ENCODE measurements at regions not wholly inside any gene's neighbourhood (a gene's known extent, or its start where the extent isn't known, plus 50 kb on each side); places are given as distances from the start of the nearest gene placed in this dataset.

- H3K36me3 ChIP-seq (ENCODE audit: insufficient read depth, low read length) = no peaks in the 10 kb centered on the region
- no peak overlapping the region for H3K4me3 ChIP-seq (ENCODE audit: low read length)
- no peak overlapping the region for H2AFZ ChIP-seq (ENCODE audit: low read depth, low read length)
- peaks cover 3% of the 10 kb centered on the region for H3K9me3 ChIP-seq (ENCODE audit: low read length)
- peaks cover 14% of the 10 kb centered on the region for H3K4me1 ChIP-seq (ENCODE audit: insufficient read depth, low read length)
- H3K27me3 ChIP-seq (ENCODE audit: insufficient read depth, low read length) = peaks cover 10% of the 10 kb centered on the region
These were observed 66.2 kb upstream of the TAF1B start for GRCh38 chr2:9777081-9777480.

GRCh38 chr2:9778012-9778411 is 65.3 kb upstream of the TAF1B start:
- no peaks in the 10 kb centered on the region for H3K36me3 ChIP-seq (ENCODE audit: insufficient read depth, low read length)
- H2AFZ ChIP-seq (ENCODE audit: low read depth, low read length) = no peak overlapping the region
- H3K4me1 ChIP-seq (ENCODE audit: insufficient read depth, low read length) = peaks cover 11% of the 10 kb centered on the region

GRCh38 chr2:9778471-9779316 is 64.6 kb upstream of the TAF1B start:
- H3K4me1 ChIP-seq (ENCODE audit: insufficient read depth, low read length) = peaks cover 10% of the 10 kb centered on the region
- H3K4me3 ChIP-seq (ENCODE audit: low read length) = no peak overlapping the region
- H3K9me3 ChIP-seq (ENCODE audit: low read length) = peaks cover 3% of the 10 kb centered on the region
- H3K27me3 ChIP-seq (ENCODE audit: insufficient read depth, low read length) = peaks cover 14% of the 10 kb centered on the region
- H2AFZ ChIP-seq (ENCODE audit: low read depth, low read length) = no peak overlapping the region
- H3K36me3 ChIP-seq (ENCODE audit: insufficient read depth, low read length) = no peaks in the 10 kb centered on the region

More at GRCh38 chr2:9778012-9778411, 65.3 kb upstream of the TAF1B start:
- Histone ChIP-seq H3K9me3 (ENCODE audit: low read length) (peaks cover 3% of the 10 kb centered on the region), H3K27me3 (ENCODE audit: insufficient read depth, low read length) (peaks cover 13% of the 10 kb centered on the region), H3K4me3 (ENCODE audit: low read length) (no peak overlapping the region)

- no peak overlapping the region for H3K4me3 ChIP-seq (ENCODE audit: low read length)
- H2AFZ ChIP-seq (ENCODE audit: low read depth, low read length) = no peak overlapping the region
- H3K36me3 ChIP-seq (ENCODE audit: insufficient read depth, low read length) = no peaks in the 10 kb centered on the region
- H3K9me3 ChIP-seq (ENCODE audit: low read length) = peaks cover 3% of the 10 kb centered on the region
- H3K27me3 ChIP-seq (ENCODE audit: insufficient read depth, low read length) = peaks cover 17% of the 10 kb centered on the region
- H3K4me1 ChIP-seq (ENCODE audit: insufficient read depth, low read length) = peaks cover 6% of the 10 kb centered on the region
These were observed 63.5 kb upstream of the TAF1B start for GRCh38 chr2:9779596-9780264.

GRCh38 chr2:9780368-9781130 is 62.7 kb upstream of the TAF1B start:
- Histone ChIP-seq H3K27me3 (ENCODE audit: insufficient read depth, low read length) (peaks cover 17% of the 10 kb centered on the region), H2AFZ (ENCODE audit: low read depth, low read length) (no peak overlapping the region), H3K9me3 (ENCODE audit: low read length) (peaks cover 3% of the 10 kb centered on the region), H3K4me1 (ENCODE audit: insufficient read depth, low read length) (peaks cover 6% of the 10 kb centered on the region), H3K36me3 (ENCODE audit: insufficient read depth, low read length) (no peaks in the 10 kb centered on the region), H3K4me3 (ENCODE audit: low read length) (no peak overlapping the region)

- Histone ChIP-seq H3K4me3 (ENCODE audit: low read length) (no peak overlapping the region), H3K36me3 (ENCODE audit: insufficient read depth, low read length) (no peaks in the 10 kb centered on the region), H3K4me1 (ENCODE audit: insufficient read depth, low read length) (peaks cover 6% of the 10 kb centered on the region), H3K9me3 (ENCODE audit: low read length) (no peaks in the 10 kb centered on the region), H2AFZ (ENCODE audit: low read depth, low read length) (no peak overlapping the region), H3K27me3 (ENCODE audit: insufficient read depth, low read length) (peaks cover 17% of the 10 kb centered on the region)
These were observed 62.0 kb upstream of the TAF1B start for GRCh38 chr2:9781252-9781651.

- peaks cover 17% of the 10 kb centered on the region for H3K27me3 ChIP-seq (ENCODE audit: insufficient read depth, low read length)
- H3K36me3 ChIP-seq (ENCODE audit: insufficient read depth, low read length) = no peaks in the 10 kb centered on the region
- no peak overlapping the region for H3K4me3 ChIP-seq (ENCODE audit: low read length)
- no peak overlapping the region for H2AFZ ChIP-seq (ENCODE audit: low read depth, low read length)
- H3K4me1 ChIP-seq (ENCODE audit: insufficient read depth, low read length) = peaks cover 6% of the 10 kb centered on the region
- H3K9me3 ChIP-seq (ENCODE audit: low read length) = no peaks in the 10 kb centered on the region
These were observed 61.0 kb upstream of the TAF1B start for GRCh38 chr2:9782197-9782719.

GRCh38 chr2:9789371-9789770 is 53.9 kb upstream of the TAF1B start:
- H2AFZ ChIP-seq (ENCODE audit: low read depth, low read length) = no peak overlapping the region
- H3K9me3 ChIP-seq (ENCODE audit: low read length) = no peaks in the 10 kb centered on the region
- no peaks in the 10 kb centered on the region for H3K36me3 ChIP-seq (ENCODE audit: insufficient read depth, low read length)
- no peaks in the 10 kb centered on the region for H3K4me1 ChIP-seq (ENCODE audit: insufficient read depth, low read length)
- H3K27me3 ChIP-seq (ENCODE audit: insufficient read depth, low read length) = no peaks in the 10 kb centered on the region
- no peak overlapping the region for H3K4me3 ChIP-seq (ENCODE audit: low read length)

- Histone ChIP-seq H2AFZ (ENCODE audit: low read depth, low read length) (no peak overlapping the region), H3K9me3 (ENCODE audit: low read length) (no peaks in the 10 kb centered on the region), H3K4me1 (ENCODE audit: insufficient read depth, low read length) (no peaks in the 10 kb centered on the region), H3K36me3 (ENCODE audit: insufficient read depth, low read length) (no peaks in the 10 kb centered on the region), H3K27me3 (ENCODE audit: insufficient read depth, low read length) (no peaks in the 10 kb centered on the region), H3K4me3 (ENCODE audit: low read length) (no peak overlapping the region)
These were observed 52.5 kb upstream of the TAF1B start for GRCh38 chr2:9790702-9791225.

- no peaks in the 10 kb centered on the region for H3K9me3 ChIP-seq (ENCODE audit: low read length)
- H3K36me3 ChIP-seq (ENCODE audit: insufficient read depth, low read length) = no peaks in the 10 kb centered on the region
- H3K4me1 ChIP-seq (ENCODE audit: insufficient read depth, low read length) = no peaks in the 10 kb centered on the region
- H3K4me3 ChIP-seq (ENCODE audit: low read length) = no peak overlapping the region
- no peak overlapping the region for H2AFZ ChIP-seq (ENCODE audit: low read depth, low read length)
- H3K27me3 ChIP-seq (ENCODE audit: insufficient read depth, low read length) = no peaks in the 10 kb centered on the region
These were observed 51.6 kb upstream of the TAF1B start for GRCh38 chr2:9791711-9792110.

GRCh38 chr2:9793156-9793917 is 49.9 kb upstream of the TAF1B start:
- Histone ChIP-seq H3K9me3 (ENCODE audit: low read length) (no peaks in the 10 kb centered on the region), H3K4me1 (ENCODE audit: insufficient read depth, low read length) (peaks cover 4% of the 10 kb centered on the region), H3K27me3 (ENCODE audit: insufficient read depth, low read length) (no peaks in the 10 kb centered on the region), H2AFZ (ENCODE audit: low read depth, low read length) (no peak overlapping the region), H3K4me3 (ENCODE audit: low read length) (no peak overlapping the region), H3K36me3 (ENCODE audit: insufficient read depth, low read length) (no peaks in the 10 kb centered on the region)
